ENCODE measurements at regions not wholly inside any gene's neighbourhood (a gene's known extent, or its start where the extent isn't known, plus 50 kb on each side); places are given as distances from the start of the nearest gene placed in this dataset.

DNA sequence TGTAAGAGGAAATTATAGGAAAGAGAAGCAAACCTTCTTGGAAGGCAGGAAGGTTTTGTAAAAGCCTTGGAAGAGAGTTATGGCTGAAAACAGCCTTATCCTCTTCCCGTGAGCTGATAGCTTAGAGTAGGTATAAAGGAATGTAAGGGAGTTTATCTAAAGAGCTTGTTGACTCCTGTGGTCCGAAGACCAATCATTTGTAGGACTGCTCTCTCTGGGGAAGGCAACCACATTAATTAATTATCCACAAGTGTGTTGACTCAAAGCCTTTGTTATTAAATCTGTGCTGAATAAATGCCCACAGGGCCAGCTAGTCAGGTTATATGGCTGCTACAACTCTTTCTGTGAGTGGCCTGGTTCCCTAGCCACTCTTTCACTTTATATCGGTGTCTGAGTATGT, 452.1 kb upstream of the RASGRP1 start:
- H3K4me3 ChIP-seq (replicated peaks in 1 of 3; ENCODE audit: low read depth in 2 of 3, low read length in 3 of 3), result no peak overlapping the region
- no peak overlapping the region for H2AFZ ChIP-seq (ENCODE audit: insufficient read depth, low read depth, low read length, poor library complexity, severe bottlenecking)
- WGBS (ENCODE audit: insufficient coverage), result 80% methylated on average over 1 of the region's 3 CpGs

DNA sequence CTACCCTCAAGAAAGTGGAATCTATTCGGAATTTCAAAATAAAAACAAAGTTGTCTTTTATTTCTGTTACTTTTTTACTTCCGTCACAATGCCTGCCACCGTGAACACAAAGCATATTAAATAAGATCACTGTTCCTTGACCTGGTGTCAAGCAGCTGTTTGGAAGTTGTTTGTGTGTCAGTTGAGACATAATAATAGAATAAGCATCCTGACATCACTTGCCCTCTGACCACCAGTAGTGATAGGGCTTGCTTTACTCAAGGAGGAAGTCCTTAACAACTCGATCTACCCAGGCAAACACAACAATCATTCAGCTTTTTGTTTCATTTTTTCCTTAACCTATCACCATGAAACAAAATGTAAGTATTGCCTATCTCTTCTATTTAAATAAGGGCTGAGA, 454.4 kb upstream of the RASGRP1 start:
- H3K9me3 Mint-ChIP-seq, result peaks cover 0 to 8% (median 2%) of the 10 kb centered on the region in 7 donors
- Histone ChIP-seq H3K9ac (ENCODE audit: insufficient read depth, low read length, poor library complexity, severe bottlenecking) (no peak overlapping the region), H3K4me2 (replicated peaks; ENCODE audit: extremely low read depth, low read length, poor library complexity, severe bottlenecking) (no peak overlapping the region), H4K20me1 (ENCODE audit: insufficient read depth, low read length) (no peaks in the 10 kb centered on the region), H2AFZ (ENCODE audit: insufficient read depth, low read depth, low read length, poor library complexity, severe bottlenecking) (no peak overlapping the region), H3K79me2 (ENCODE audit: insufficient read depth, low read length) (no peaks in the 10 kb centered on the region), H3K36me3 (replicated peaks in 1 of 2; ENCODE audit: control insufficient read depth in 1 of 2, insufficient read depth in 2 of 2, low read length in 2 of 2) (no peaks in the 10 kb centered on the region), H3K4me1 (ENCODE audit: control insufficient read depth in 1 of 2, insufficient read depth in 2 of 2, low read length in 2 of 2) (no peaks in the 10 kb centered on the region), H3K4me3 (replicated peaks in 1 of 3; ENCODE audit: low read depth in 2 of 3, low read length in 3 of 3) (no peak overlapping the region), H3K9me3 (replicated peaks in 1 of 2; ENCODE audit: control insufficient read depth in 1 of 2, insufficient read depth in 1 of 2, low read length in 2 of 2) (no peaks in the 10 kb centered on the region), H3K27ac (ENCODE audit: low read depth in 1 of 2, low read length in 2 of 2) (no peak overlapping the region), H3K27me3 (ENCODE audit: control insufficient read depth in 2 of 2, insufficient read depth in 2 of 2, low read length in 2 of 2) (no peaks in the 10 kb centered on the region)
- H3K27me3 Mint-ChIP-seq (ENCODE audit: low read depth in 3 of 3), result peaks cover 2 to 6% (median 3%) of the 10 kb centered on the region in 3 donors
- no peak for TF ChIP-seq CTCF (IDR thresholded peaks at IDR 0.05)
- no peak for DNase-seq
- no peak overlapping the region for H3K27ac Mint-ChIP-seq
- no peaks in the 10 kb centered on the region for H3K4me1 Mint-ChIP-seq
- H3K4me3 Mint-ChIP-seq, result no peak overlapping the region
- intact Hi-C loops (cut with micrococcal nuclease), result no loop called here
- H3K36me3 Mint-ChIP-seq, result no peaks in the 10 kb centered on the region
- WGBS (ENCODE audit: insufficient coverage), result no CpG with 5 or more reads among the region's 4 CpGs

More for the DNA sequence above, 452.1 kb upstream of the RASGRP1 start:
- Histone ChIP-seq H4K20me1 (ENCODE audit: insufficient read depth, low read length) (no peaks in the 10 kb centered on the region), H3K9me3 (replicated peaks in 1 of 2; ENCODE audit: control insufficient read depth in 1 of 2, insufficient read depth in 1 of 2, low read length in 2 of 2) (peaks cover 0 to 11% of the 10 kb centered on the region in 2 donors), H3K4me2 (replicated peaks; ENCODE audit: extremely low read depth, low read length, poor library complexity, severe bottlenecking) (no peak overlapping the region), H3K4me1 (ENCODE audit: control insufficient read depth in 1 of 2, insufficient read depth in 2 of 2, low read length in 2 of 2) (no peaks in the 10 kb centered on the region), H3K36me3 (replicated peaks in 1 of 2; ENCODE audit: control insufficient read depth in 1 of 2, insufficient read depth in 2 of 2, low read length in 2 of 2) (no peaks in the 10 kb centered on the region), H3K27ac (ENCODE audit: low read depth in 1 of 2, low read length in 2 of 2) (no peak overlapping the region), H3K27me3 (ENCODE audit: control insufficient read depth in 2 of 2, insufficient read depth in 2 of 2, low read length in 2 of 2) (no peaks in the 10 kb centered on the region), H3K79me2 (ENCODE audit: insufficient read depth, low read length) (no peaks in the 10 kb centered on the region), H3K9ac (ENCODE audit: insufficient read depth, low read length, poor library complexity, severe bottlenecking) (no peak overlapping the region)
- peaks cover 0 to 6% (median 0%) of the 10 kb centered on the region in 3 donors for H3K27me3 Mint-ChIP-seq (ENCODE audit: low read depth in 3 of 3)
- H3K4me3 Mint-ChIP-seq, result no peak overlapping the region
- peaks cover 0 to 10% (median 4%) of the 10 kb centered on the region in 7 donors for H3K9me3 Mint-ChIP-seq
- no peaks in the 10 kb centered on the region for H3K4me1 Mint-ChIP-seq
- H3K27ac Mint-ChIP-seq, result no peak overlapping the region
- TF ChIP-seq CTCF (IDR thresholded peaks at IDR 0.05), result no peak
- no peak for DNase-seq
- H3K36me3 Mint-ChIP-seq, result no peaks in the 10 kb centered on the region
- intact Hi-C loops (cut with micrococcal nuclease), result no loop called here
